Spinal cord (tissue), 9 donors: ENCODE measurements at regions not wholly inside any gene's neighbourhood (a gene's known extent, or its start where the extent isn't known, plus 50 kb on each side); places are given as distances from the start of the nearest gene placed in this dataset.
"Not testable (repeated sequence)": the region's sequence is repeated elsewhere in the genome, so short reads cannot be mapped to it uniquely, and the experiment has no call there.

Experiments used
- DNase-seq, 6 donors: peaks; one replicate each; pipeline versions ENCODE4 v3.0.0 to v3.0.0-alpha.2; 2013 to 2015; ENCODE audit warnings: low spot score in 6 of 6, low read depth in 4 of 6
- H3K27ac ChIP-seq: one replicate; pipeline ENCODE4 v1.5.1; 2013; ENCODE audit warnings: low read depth, low read length, control low read depth
- H3K27me3 ChIP-seq: one replicate; pipeline ENCODE4 v1.6.1; 2013; ENCODE audit warnings: low read length; ENCODE audit not compliant: control insufficient read depth, insufficient read depth
- H3K36me3 ChIP-seq: one replicate; pipeline ENCODE4 v1.6.1; 2013; ENCODE audit warnings: low read length; ENCODE audit not compliant: control insufficient read depth, insufficient read depth
- H3K4me1 ChIP-seq: one replicate; pipeline ENCODE4 v1.6.1; 2013; ENCODE audit warnings: low read length; ENCODE audit not compliant: control insufficient read depth, insufficient read depth
- H3K4me3 ChIP-seq: one replicate; pipeline ENCODE4 v1.5.1; 2013; ENCODE audit warnings: low read depth, low read length, control low read depth
- H3K9me3 ChIP-seq: one replicate; pipeline ENCODE4 v1.6.1; 2013; ENCODE audit warnings: low read length; ENCODE audit not compliant: control insufficient read depth, insufficient read depth
- WGBS: methylation state at CpG from one replicate; pipeline ENCODE4 v1.1.5; 2013; ENCODE audit warnings: missing lambda C conversion rate; ENCODE audit not compliant: insufficient coverage; 5-methylcytosine and 5-hydroxymethylcytosine counted together
- donor health status: healthy.

GRCh38 chr13:50654331-50654730 lies 189.2 kb downstream of the DLEU7 start:
- WGBS, result 100% methylated on average over 1 of the region's 4 CpGs
- H3K9me3 ChIP-seq, result no peaks in the 10 kb centered on the region
- no peaks in the 10 kb centered on the region for H3K27me3 ChIP-seq
- H3K4me1 ChIP-seq, result no peaks in the 10 kb centered on the region
- H3K4me3 ChIP-seq, result no peak overlapping the region
- no peak overlapping the region for H3K27ac ChIP-seq
- no peak for DNase-seq
- H3K36me3 ChIP-seq, result no peaks in the 10 kb centered on the region

GRCh38 chr13:50661881-50662280 lies 181.6 kb downstream of the DLEU7 start:
- H3K27ac ChIP-seq, H3K36me3 ChIP-seq, H3K4me1 ChIP-seq, H3K4me3 ChIP-seq, DNase-seq, H3K9me3 ChIP-seq, H3K27me3 ChIP-seq: not testable (repeated sequence)
- 97% methylated on average over 3 of the region's 5 CpGs for WGBS

GRCh38 chr13:50664951-50665350 lies 178.5 kb downstream of the DLEU7 start:
- no peaks in the 10 kb centered on the region for H3K36me3 ChIP-seq
- no peaks in the 10 kb centered on the region for H3K4me1 ChIP-seq
- WGBS, result 60% methylated on average over 1 of the region's 2 CpGs
- no peak overlapping the region for H3K27ac ChIP-seq
- H3K9me3 ChIP-seq, result no peaks in the 10 kb centered on the region
- no peak for DNase-seq
- no peak overlapping the region for H3K4me3 ChIP-seq
- H3K27me3 ChIP-seq, result no peaks in the 10 kb centered on the region

GRCh38 chr13:50668049-50668448 lies 175.4 kb downstream of the DLEU7 start:
- WGBS, result 82% methylated on average over 5 of the region's 6 CpGs
- Histone ChIP-seq H3K9me3 (no peaks in the 10 kb centered on the region), H3K4me1 (no peaks in the 10 kb centered on the region), H3K27ac (no peak overlapping the region), H3K4me3 (no peak overlapping the region), H3K27me3 (no peaks in the 10 kb centered on the region), H3K36me3 (no peaks in the 10 kb centered on the region)
- no peak for DNase-seq

- H3K4me1 ChIP-seq, result no peaks in the 10 kb centered on the region
- DNase-seq, result peak in 2 of 6 donors; percentile 26 to 67
- H3K4me3 ChIP-seq, result no peak overlapping the region
- no peak overlapping the region for H3K27ac ChIP-seq
- no peaks in the 10 kb centered on the region for H3K9me3 ChIP-seq
- 78% methylated on average over 1 of the region's 3 CpGs for WGBS
- no peaks in the 10 kb centered on the region for H3K27me3 ChIP-seq
- H3K36me3 ChIP-seq, result no peaks in the 10 kb centered on the region
Measured at GRCh38 chr13:50668691-50669271, 174.7 kb downstream of the DLEU7 start.

GRCh38 chr13:50670272-50670671 lies 173.2 kb downstream of the DLEU7 start:
- Histone ChIP-seq H3K27ac (no peak overlapping the region), H3K9me3 (no peaks in the 10 kb centered on the region), H3K4me1 (no peaks in the 10 kb centered on the region), H3K36me3 (no peaks in the 10 kb centered on the region), H3K4me3 (no peak overlapping the region), H3K27me3 (no peaks in the 10 kb centered on the region)
- DNase-seq, result no peak
- 90% methylated on average over 7 of the region's 8 CpGs for whole genome bisulfite sequencing

GRCh38 chr13:50670847-50671496 lies 172.5 kb downstream of the DLEU7 start:
- 100% methylated on average over 1 of the region's 4 CpGs for WGBS
- no peaks in the 10 kb centered on the region for H3K36me3 ChIP-seq
- H3K4me3 ChIP-seq, result no peak overlapping the region
- no peak overlapping the region for H3K27ac ChIP-seq
- DNase-seq, result no peak
- H3K9me3 ChIP-seq, result no peaks in the 10 kb centered on the region
- H3K27me3 ChIP-seq, result no peaks in the 10 kb centered on the region
- H3K4me1 ChIP-seq, result no peaks in the 10 kb centered on the region

GRCh38 chr13:50671497-50671850 lies 172.0 kb downstream of the DLEU7 start:
- WGBS, result 100% methylated on average over 2 of the region's 3 CpGs
- DNase-seq, result no peak
- H3K4me3 ChIP-seq, result no peak overlapping the region
- H3K27ac ChIP-seq, result no peak overlapping the region
- H3K27me3 ChIP-seq, result no peaks in the 10 kb centered on the region
- no peaks in the 10 kb centered on the region for H3K4me1 ChIP-seq
- H3K36me3 ChIP-seq, result no peaks in the 10 kb centered on the region
- H3K9me3 ChIP-seq, result no peaks in the 10 kb centered on the region

GRCh38 chr13:50672025-50672424 lies 171.5 kb downstream of the DLEU7 start:
- no peak overlapping the region for H3K27ac ChIP-seq
- no peak for DNase-seq
- no peaks in the 10 kb centered on the region for H3K9me3 ChIP-seq
- H3K4me3 ChIP-seq, result no peak overlapping the region
- no peaks in the 10 kb centered on the region for H3K36me3 ChIP-seq
- no peaks in the 10 kb centered on the region for H3K4me1 ChIP-seq
- no peaks in the 10 kb centered on the region for H3K27me3 ChIP-seq

GRCh38 chr13:50675651-50676050 lies 167.8 kb downstream of the DLEU7 start:
- H3K27ac ChIP-seq, result peak overlapping the region; percentile 75
- 87% methylated on average over 2 of the region's 4 CpGs for WGBS
- H3K36me3 ChIP-seq, result no peaks in the 10 kb centered on the region
- no peaks in the 10 kb centered on the region for H3K4me1 ChIP-seq
- no peak overlapping the region for H3K4me3 ChIP-seq
- no peaks in the 10 kb centered on the region for H3K27me3 ChIP-seq
- no peaks in the 10 kb centered on the region for H3K9me3 ChIP-seq
- no peak for DNase-seq
